K562 (cell line): ENCODE measurements at regions not wholly inside any gene's neighbourhood (a gene's known extent, or its start where the extent isn't known, plus 50 kb on each side); places are given as distances from the start of the nearest gene placed in this dataset.

Experiments used
- ATAC-seq: fragments of 200-7000 bp; cut with Tn5 transposase; 3 replicates; pipeline ENCODE4 v1.9.1; 2020; ENCODE audit warnings: moderate library complexity
- BruUV-seq: library from RNA; stranded (reverse); fragments of 400-500 nt; replicated peaks from 2 replicates; lab custom pipeline; 2021; lab: Mats Ljungman, UMichigan
- CTCF ChIA-PET: fragments of 300-600 bp; formaldehyde crosslinking; extraction: SDS; loops from one replicate; lab custom pipeline; 2021; ENCODE audit warnings: low intra/inter-chr PET ratio; lab: Yijun Ruan, JAX
- POLR2A ChIA-PET: fragments of 300-600, 350-650 bp; sonication (Branson Sonifier 250); formaldehyde crosslinking; extraction: SDS; loops from one replicate; lab custom pipeline; 2021; ENCODE audit warnings: antibody characterized with exemption, inconsistent platforms; lab: Yijun Ruan, JAX
- DNase-seq, 4 experiments: peaks; one replicate each; pipeline versions ENCODE4 v3.0.0 to v3.0.0-alpha.2; 2011 to 2018; ENCODE audit warnings: low spot score in 3 of 4, mixed read lengths in 3 of 4; ENCODE audit errors: extremely low read depth in 1 of 4
- FAIRE-seq: peaks from 2 replicates; lab custom pipeline; 2011; peaks lifted over from hg19 to GRCh38; lab: Jason Lieb, UNC
- H2AFZ ChIP-seq: 2 replicates; pipeline ENCODE4 v1.6.0; 2011; ENCODE audit warnings: low read depth, low read length, control low read depth, inconsistent platforms
- H3K27ac ChIP-seq: fragments of 200-600 bp; 3 replicates; pipeline ENCODE4 v1.8.0; 2011; ENCODE audit warnings: low read depth, mild to moderate bottlenecking, control low read depth, inconsistent platforms, low read length, moderate library complexity, mixed read lengths; ENCODE audit errors: extremely low read depth
- H3K27me3 ChIP-seq, 2 experiments: fragments of 300-600 bp in 1 of 2; 2 replicates in 1 of 2; 3 replicates in 1 of 2; pipeline versions ENCODE4 v1.6.0 to v1.8.0; 2011; ENCODE audit warnings: inconsistent platforms in 2 of 2, low read length in 2 of 2, mild to moderate bottlenecking in 1 of 2, mixed read lengths in 1 of 2, moderate library complexity in 1 of 2; ENCODE audit not compliant: control insufficient read depth in 2 of 2, insufficient read depth in 2 of 2
- H3K36me3 ChIP-seq: fragments of 300-600 bp; 3 replicates; pipeline ENCODE4 v1.8.0; 2011; ENCODE audit warnings: mild to moderate bottlenecking, low read length, inconsistent platforms; ENCODE audit not compliant: control insufficient read depth, insufficient read depth
- H3K4me1 ChIP-seq, 2 experiments: fragments of 200-600 bp in 1 of 2; replicated peaks in 1 of 2; 2 replicates in 1 of 2; 3 replicates in 1 of 2; pipeline versions ENCODE4 v1.5.1 to v1.8.0; 2011; ENCODE audit warnings: inconsistent platforms in 2 of 2, low read length in 2 of 2, mild to moderate bottlenecking in 1 of 2, mixed read lengths in 1 of 2, moderate library complexity in 1 of 2; ENCODE audit not compliant: control insufficient read depth in 2 of 2, insufficient read depth in 2 of 2
- H3K4me2 ChIP-seq: 2 replicates; pipeline ENCODE4 v1.6.1; 2011; ENCODE audit warnings: low read length, control low read depth, inconsistent platforms, mixed read lengths; ENCODE audit not compliant: insufficient read depth
- H3K4me3 ChIP-seq: fragments of 200-600 bp; sonication (generic), shearing (Covaris generic); 2 replicates; pipeline ENCODE4 v1.5.1; 2016; ENCODE audit warnings: control low read depth, inconsistent platforms
- H3K79me2 ChIP-seq: fragments of 200-600 bp; 3 replicates; pipeline ENCODE4 v1.8.0; 2011; ENCODE audit warnings: low read length, inconsistent platforms; ENCODE audit not compliant: control insufficient read depth, insufficient read depth
- H3K9ac ChIP-seq, 2 experiments: 2 replicates each; pipeline versions ENCODE4 v1.6.0 to v1.6.1; 2011; ENCODE audit warnings: low read depth in 2 of 2, low read length in 2 of 2, control low read depth in 1 of 2, inconsistent platforms in 1 of 2, mild to moderate bottlenecking in 1 of 2, mixed read lengths in 1 of 2; ENCODE audit not compliant: insufficient read depth in 1 of 2
- H3K9me1 ChIP-seq: one replicate; pipeline ENCODE4 v1.6.0; 2011; ENCODE audit warnings: inconsistent platforms, mild to moderate bottlenecking, low read length, moderate library complexity; ENCODE audit not compliant: control insufficient read depth, insufficient read depth
- H3K9me3 ChIP-seq: replicated peaks from 2 replicates; pipeline ENCODE4 v1.5.1; 2011; ENCODE audit warnings: low read depth, low read length, inconsistent platforms; ENCODE audit not compliant: control insufficient read depth, insufficient read depth
- H4K20me1 ChIP-seq: replicated peaks from 2 replicates; pipeline ENCODE4 v1.6.1; 2011; ENCODE audit warnings: low read length, inconsistent platforms, mixed read lengths; ENCODE audit not compliant: control insufficient read depth, insufficient read depth
- CUX1 ChIP-seq: fragments of 200-800 bp; sonication (Bioruptor generic); IDR thresholded peaks from 2 replicates; pipeline ENCODE4 v1.6.1; 2016; ENCODE audit warnings: missing genetic modification characterization, missing compliant biosample characterization
- ELF4 ChIP-seq: fragments of 450-650 bp; formaldehyde crosslinking; IDR thresholded peaks from 2 replicates; pipeline ENCODE4 v1.4.0; 2022; ENCODE audit warnings: missing genetic modification characterization
- ESRRB ChIP-seq: fragments of 250-450 bp; sonication (Bioruptor Pico); IDR thresholded peaks from 2 replicates; pipeline ENCODE4 v1.5.0; 2020; ENCODE audit warnings: mild to moderate bottlenecking, moderate library complexity, borderline replicate concordance
- GMEB1 ChIP-seq: fragments of 250-450 bp; sonication (Bioruptor Pico); IDR thresholded peaks from 2 replicates; pipeline ENCODE4 v1.4.0; 2020; ENCODE audit warnings: mild to moderate bottlenecking
- NR2C1 ChIP-seq, 2 experiments: fragments of 450-650 bp; IDR thresholded peaks; 2 replicates each; pipeline ENCODE4 v1.6.1; 2017; ENCODE audit warnings: mild to moderate bottlenecking in 2 of 2, antibody characterized with exemption in 1 of 2, inconsistent platforms in 1 of 2, missing compliant biosample characterization in 1 of 2, missing genetic modification characterization in 1 of 2
- PKNOX1 ChIP-seq: fragments of 450-650 bp; IDR thresholded peaks from 2 replicates; pipeline ENCODE4 v1.6.1; 2016
- SRF ChIP-seq, 2 experiments: fragments of 250-450, 450-650 bp in 1 of 2; sonication (Bioruptor Pico) in 1 of 2; sonication (generic) in 1 of 2; formaldehyde crosslinking; IDR thresholded peaks; 2 replicates each; pipeline versions ENCODE4 v1.5.0 to v1.5.1; 2020 to 2022; ENCODE audit warnings: mild to moderate bottlenecking in 1 of 2, missing genetic modification reagents in 1 of 2
- TFE3 ChIP-seq: fragments of 450-650 bp; formaldehyde crosslinking; IDR thresholded peaks from 2 replicates; pipeline ENCODE4 v1.4.0; 2020; ENCODE audit warnings: mild to moderate bottlenecking, mixed read lengths
- ZNF354B ChIP-seq: fragments of 250-450 bp; sonication (Bioruptor Pico); IDR thresholded peaks from 2 replicates; pipeline ENCODE4 v1.4.0; 2020
- ZNF395 ChIP-seq: fragments of 200-800 bp; sonication (Bioruptor generic); IDR thresholded peaks from 2 replicates; pipeline ENCODE4 v1.6.1; 2017; ENCODE audit warnings: missing genetic modification characterization, missing compliant biosample characterization
- ZNF780A ChIP-seq: fragments of 250-450 bp; sonication (Bioruptor Pico); IDR thresholded peaks from 2 replicates; pipeline ENCODE4 v1.5.0; 2021; ENCODE audit warnings: mild to moderate bottlenecking
- WGBS: fragments of 100-300 bp; shearing (Covaris generic); methylation state at CpG from one replicate; pipeline ENCODE4 v1.1.6; 2016; ENCODE audit warnings: low coverage, mixed read lengths; ENCODE audit not compliant: insufficient coverage; ENCODE audit errors: missing lambda C conversion rate; 5-methylcytosine and 5-hydroxymethylcytosine counted together
- in situ Hi-C: fragments of 300-500 bp; cut with MboI; formaldehyde crosslinking; loops from 4 replicates; pipeline ENCODE4 v1.15.0; 2018; ENCODE audit warnings: inconsistent platforms, mixed read lengths
- intact Hi-C: fragments of 100-400 bp; cut with micrococcal nuclease; formaldehyde crosslinking; loops from 2 replicates; pipeline ENCODE4 v1.14.2; 2022

- Histone ChIP-seq H4K20me1 (0 out of 2 replicates have a peak, but pooled peaks cover 2% of the 10 kb centered on the region), H3K36me3 (no peaks in the 10 kb centered on the region), H3K9me3 (no peaks in the 10 kb centered on the region), H3K27me3 (peaks cover 5 to 36% of the 10 kb centered on the region in 2 experiments; a peak in 4 of 5 replicates), H3K27ac (no peak overlapping the region), H3K4me2 (no peak overlapping the region), H3K9ac (no peak overlapping the region), H3K4me1 (no peaks in the 10 kb centered on the region; a peak in 1 of 5 replicates), H3K4me3 (no peak overlapping the region), H3K79me2 (no peaks in the 10 kb centered on the region), H2AFZ (no peak overlapping the region), H3K9me1 (no peaks in the 10 kb centered on the region)
- POLR2A ChIA-PET, result interaction anchor here (0.6 to 2.7 kb wide), 2 partner anchors 8 to 64 kb away, joined by 3 to 12 read pairs; no protein-coding TSS in a partner anchor
- CTCF ChIA-PET, result no interaction called here
- DNase-seq (no peak), FAIRE-seq (no peak), ATAC-seq (no peak)
- in situ Hi-C loops, result no loop called here
- intact Hi-C loops, result no loop called here
- BruUV-seq, result no TSS peak
- WGBS, result 0% methylated on average over 9 of the region's 10 CpGs
- TF ChIP-seq GMEB1 (CRISPR knock-in tag), result no peak
- TF ChIP-seq TFE3, result no peak
- no peak for TF ChIP-seq NR2C1 (IDR thresholded peaks at IDR 0.05)
- TF ChIP-seq NR2C1 (tag; IDR thresholded peaks at IDR 0.05), result no peak
- TF ChIP-seq CUX1 (CRISPR knock-in tag), result no peak
- no peak for TF ChIP-seq PKNOX1
- TF ChIP-seq SRF (CRISPR knock-in tag; IDR thresholded peaks at IDR 0.05), result no peak
- no peak for TF ChIP-seq ZNF395 (CRISPR knock-in tag)
- TF ChIP-seq ELF4 (CRISPR knock-in tag), result no peak
- no peak for TF ChIP-seq ZNF780A (CRISPR knock-in tag)
- no peak for TF ChIP-seq ESRRB (CRISPR knock-in tag)
- TF ChIP-seq ZNF354B (CRISPR knock-in tag), result no peak
Observed at GRCh38 chr19:29022165-29022564, 190.8 kb downstream of the UQCRFS1 start.
